ENCODE measurements at regions not wholly inside any gene's neighbourhood (a gene's known extent, or its start where the extent isn't known, plus 50 kb on each side); places are given as distances from the start of the nearest gene placed in this dataset.

DNA sequence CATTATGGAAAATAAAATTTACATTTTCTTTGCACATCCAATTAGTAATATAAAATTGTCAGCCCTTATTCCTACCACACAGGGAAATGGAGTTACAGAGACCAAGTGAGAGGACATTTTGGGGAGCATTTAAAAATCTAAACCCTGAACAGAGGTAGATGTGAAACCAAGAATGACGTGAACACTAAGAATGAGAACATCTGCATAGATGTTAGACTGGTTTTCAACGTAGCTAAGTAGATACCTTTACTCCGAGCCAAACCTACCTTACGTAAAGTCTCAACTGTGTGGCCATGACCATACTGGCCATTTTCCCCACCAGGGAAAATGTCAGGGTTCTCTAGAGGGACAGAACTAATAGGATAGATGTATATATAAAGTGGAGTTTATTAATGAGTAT is 51.4 kb upstream of the THBS1 start:
- TF ChIP-seq, protein P1, sequence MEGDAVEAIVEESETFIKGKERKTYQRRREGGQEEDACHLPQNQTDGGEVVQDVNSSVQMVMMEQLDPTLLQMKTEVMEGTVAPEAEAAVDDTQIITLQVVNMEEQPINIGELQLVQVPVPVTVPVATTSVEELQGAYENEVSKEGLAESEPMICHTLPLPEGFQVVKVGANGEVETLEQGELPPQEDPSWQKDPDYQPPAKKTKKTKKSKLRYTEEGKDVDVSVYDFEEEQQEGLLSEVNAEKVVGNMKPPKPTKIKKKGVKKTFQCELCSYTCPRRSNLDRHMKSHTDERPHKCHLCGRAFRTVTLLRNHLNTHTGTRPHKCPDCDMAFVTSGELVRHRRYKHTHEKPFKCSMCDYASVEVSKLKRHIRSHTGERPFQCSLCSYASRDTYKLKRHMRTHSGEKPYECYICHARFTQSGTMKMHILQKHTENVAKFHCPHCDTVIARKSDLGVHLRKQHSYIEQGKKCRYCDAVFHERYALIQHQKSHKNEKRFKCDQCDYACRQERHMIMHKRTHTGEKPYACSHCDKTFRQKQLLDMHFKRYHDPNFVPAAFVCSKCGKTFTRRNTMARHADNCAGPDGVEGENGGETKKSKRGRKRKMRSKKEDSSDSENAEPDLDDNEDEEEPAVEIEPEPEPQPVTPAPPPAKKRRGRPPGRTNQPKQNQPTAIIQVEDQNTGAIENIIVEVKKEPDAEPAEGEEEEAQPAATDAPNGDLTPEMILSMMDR (IDR thresholded peaks at IDR 0.05): no peak
- intact Hi-C loops (cut with DNase I): no loop called here
- no peaks in the 10 kb centered on the region for H3K4me1 ChIP-seq
- DNase-seq: no peak
- H3K9me3 ChIP-seq: no peaks in the 10 kb centered on the region
- no peak overlapping the region for H3K4me3 ChIP-seq
- ATAC-seq: no peak
- no peak overlapping the region for H3K27ac ChIP-seq
- H3K36me3 ChIP-seq: no peaks in the 10 kb centered on the region
- H3K27me3 ChIP-seq: no peaks in the 10 kb centered on the region

DNA sequence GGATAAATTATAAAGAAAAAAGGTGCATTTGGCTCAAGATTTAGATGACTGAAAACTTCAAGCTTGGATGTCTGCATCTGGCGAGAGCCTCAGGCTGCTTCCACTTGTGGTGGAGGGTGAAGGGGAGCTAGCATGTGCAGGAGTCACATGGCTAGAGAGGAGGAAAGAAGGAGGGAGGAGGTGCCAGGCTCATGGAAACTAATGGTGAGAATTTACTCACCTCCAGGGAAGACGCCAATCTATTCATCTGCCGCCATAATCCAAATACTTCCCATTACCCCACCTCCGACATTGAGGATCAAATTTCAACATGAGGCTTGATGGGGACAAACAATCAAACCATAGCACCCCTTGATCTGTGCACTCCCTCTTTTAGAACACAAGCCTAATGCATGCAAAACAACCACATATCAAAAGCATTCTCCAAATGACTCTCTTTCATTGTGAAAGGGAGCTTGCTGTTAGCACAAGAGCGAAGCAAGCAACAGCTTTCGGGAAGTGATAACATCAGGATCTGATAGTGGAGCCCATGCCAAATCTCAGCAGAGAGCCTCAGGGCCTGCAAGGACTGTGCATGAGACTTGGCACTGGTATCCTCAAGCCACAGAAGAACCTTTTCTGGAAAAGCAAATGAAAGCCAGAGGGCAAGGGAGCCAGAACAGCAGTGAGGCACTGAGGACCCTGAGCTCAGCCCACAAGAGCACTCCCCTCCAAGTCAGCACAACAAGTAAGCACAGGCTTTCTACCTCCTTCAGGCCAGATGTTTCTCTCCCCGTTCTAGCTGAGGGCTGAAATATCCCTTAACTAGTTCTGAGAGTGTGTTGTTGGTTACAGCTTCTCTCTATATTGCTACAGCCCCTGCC is 50.2 kb upstream of the THBS1 start:
- Histone ChIP-seq H3K9me3 (no peaks in the 10 kb centered on the region), H3K4me1 (no peaks in the 10 kb centered on the region), H3K36me3 (no peaks in the 10 kb centered on the region), H3K27ac (no peak overlapping the region), H3K4me3 (no peak overlapping the region), H3K27me3 (no peaks in the 10 kb centered on the region)
- intact Hi-C loops (cut with DNase I): no loop called here
- ATAC-seq (peak; percentile 16), DNase-seq (no peak)
- TF ChIP-seq, protein P1 (IDR thresholded peaks at IDR 0.05): no peak
